ENCODE measurements at regions not wholly inside any gene's neighbourhood (a gene's known extent, or its start where the extent isn't known, plus 50 kb on each side); places are given as distances from the start of the nearest gene placed in this dataset.

DNA sequence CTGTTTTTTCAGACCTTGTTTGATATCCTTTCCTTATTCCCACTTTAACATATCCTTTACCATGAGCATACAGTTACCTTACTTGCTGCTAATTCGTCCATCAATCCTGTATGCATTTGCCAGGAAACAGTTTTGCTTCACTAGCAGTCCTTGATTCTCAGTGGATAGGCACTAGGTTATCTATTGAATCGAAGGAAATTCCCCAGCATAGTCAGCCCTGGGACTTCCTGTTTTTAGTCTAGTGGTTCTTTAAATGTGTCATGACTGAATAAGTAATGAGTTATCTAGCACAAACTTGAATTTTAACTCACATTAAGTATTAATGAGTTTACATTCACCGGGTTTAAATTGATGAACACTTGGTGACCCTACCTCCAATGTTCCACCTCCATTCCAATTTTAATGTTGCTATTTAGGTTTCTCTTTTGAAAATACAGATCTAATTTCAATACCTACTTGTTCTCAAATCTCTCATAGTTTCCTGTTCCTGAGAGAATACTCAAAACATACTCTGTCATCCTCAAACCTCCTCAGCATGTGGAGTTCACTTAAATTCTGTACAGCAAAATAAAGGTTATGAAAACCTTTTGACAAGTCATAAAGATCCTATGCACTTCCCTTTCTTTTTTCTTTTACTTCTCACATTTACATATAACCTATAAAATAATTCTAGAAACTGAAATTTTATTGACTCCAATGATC is 1375.1 kb upstream of the TENM4 start:
- TF ChIP-seq RARB (CRISPR knock-in tag; IDR thresholded peaks at IDR 0.05) = no peak
- no peak for TF ChIP-seq PPARA (CRISPR knock-in tag; IDR thresholded peaks at IDR 0.05; ENCODE audit: borderline replicate concordance)
- no peak for TF ChIP-seq CSDC2 (CRISPR knock-in tag; IDR thresholded peaks at IDR 0.05)
- no peak for TF ChIP-seq GLIS3 (CRISPR knock-in tag; IDR thresholded peaks at IDR 0.05)
- TF ChIP-seq, protein P1, sequence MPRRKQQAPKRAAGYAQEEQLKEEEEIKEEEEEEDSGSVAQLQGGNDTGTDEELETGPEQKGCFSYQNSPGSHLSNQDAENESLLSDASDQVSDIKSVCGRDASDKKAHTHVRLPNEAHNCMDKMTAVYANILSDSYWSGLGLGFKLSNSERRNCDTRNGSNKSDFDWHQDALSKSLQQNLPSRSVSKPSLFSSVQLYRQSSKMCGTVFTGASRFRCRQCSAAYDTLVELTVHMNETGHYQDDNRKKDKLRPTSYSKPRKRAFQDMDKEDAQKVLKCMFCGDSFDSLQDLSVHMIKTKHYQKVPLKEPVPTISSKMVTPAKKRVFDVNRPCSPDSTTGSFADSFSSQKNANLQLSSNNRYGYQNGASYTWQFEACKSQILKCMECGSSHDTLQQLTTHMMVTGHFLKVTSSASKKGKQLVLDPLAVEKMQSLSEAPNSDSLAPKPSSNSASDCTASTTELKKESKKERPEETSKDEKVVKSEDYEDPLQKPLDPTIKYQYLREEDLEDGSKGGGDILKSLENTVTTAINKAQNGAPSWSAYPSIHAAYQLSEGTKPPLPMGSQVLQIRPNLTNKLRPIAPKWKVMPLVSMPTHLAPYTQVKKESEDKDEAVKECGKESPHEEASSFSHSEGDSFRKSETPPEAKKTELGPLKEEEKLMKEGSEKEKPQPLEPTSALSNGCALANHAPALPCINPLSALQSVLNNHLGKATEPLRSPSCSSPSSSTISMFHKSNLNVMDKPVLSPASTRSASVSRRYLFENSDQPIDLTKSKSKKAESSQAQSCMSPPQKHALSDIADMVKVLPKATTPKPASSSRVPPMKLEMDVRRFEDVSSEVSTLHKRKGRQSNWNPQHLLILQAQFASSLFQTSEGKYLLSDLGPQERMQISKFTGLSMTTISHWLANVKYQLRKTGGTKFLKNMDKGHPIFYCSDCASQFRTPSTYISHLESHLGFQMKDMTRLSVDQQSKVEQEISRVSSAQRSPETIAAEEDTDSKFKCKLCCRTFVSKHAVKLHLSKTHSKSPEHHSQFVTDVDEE (CRISPR knock-in tag; IDR thresholded peaks at IDR 0.05) = no peak
- no peak for TF ChIP-seq BACH2 (CRISPR knock-in tag; IDR thresholded peaks at IDR 0.05; ENCODE audit: borderline replicate concordance)
- TF ChIP-seq, protein P2, sequence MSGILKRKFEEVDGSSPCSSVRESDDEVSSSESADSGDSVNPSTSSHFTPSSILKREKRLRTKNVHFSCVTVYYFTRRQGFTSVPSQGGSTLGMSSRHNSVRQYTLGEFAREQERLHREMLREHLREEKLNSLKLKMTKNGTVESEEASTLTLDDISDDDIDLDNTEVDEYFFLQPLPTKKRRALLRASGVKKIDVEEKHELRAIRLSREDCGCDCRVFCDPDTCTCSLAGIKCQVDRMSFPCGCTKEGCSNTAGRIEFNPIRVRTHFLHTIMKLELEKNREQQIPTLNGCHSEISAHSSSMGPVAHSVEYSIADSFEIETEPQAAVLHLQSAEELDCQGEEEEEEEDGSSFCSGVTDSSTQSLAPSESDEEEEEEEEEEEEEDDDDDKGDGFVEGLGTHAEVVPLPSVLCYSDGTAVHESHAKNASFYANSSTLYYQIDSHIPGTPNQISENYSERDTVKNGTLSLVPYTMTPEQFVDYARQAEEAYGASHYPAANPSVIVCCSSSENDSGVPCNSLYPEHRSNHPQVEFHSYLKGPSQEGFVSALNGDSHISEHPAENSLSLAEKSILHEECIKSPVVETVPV (CRISPR knock-in tag; IDR thresholded peaks at IDR 0.05) = no peak
- TF ChIP-seq ZFP3 (CRISPR knock-in tag; IDR thresholded peaks at IDR 0.05) = no peak
- TF ChIP-seq, protein P3, sequence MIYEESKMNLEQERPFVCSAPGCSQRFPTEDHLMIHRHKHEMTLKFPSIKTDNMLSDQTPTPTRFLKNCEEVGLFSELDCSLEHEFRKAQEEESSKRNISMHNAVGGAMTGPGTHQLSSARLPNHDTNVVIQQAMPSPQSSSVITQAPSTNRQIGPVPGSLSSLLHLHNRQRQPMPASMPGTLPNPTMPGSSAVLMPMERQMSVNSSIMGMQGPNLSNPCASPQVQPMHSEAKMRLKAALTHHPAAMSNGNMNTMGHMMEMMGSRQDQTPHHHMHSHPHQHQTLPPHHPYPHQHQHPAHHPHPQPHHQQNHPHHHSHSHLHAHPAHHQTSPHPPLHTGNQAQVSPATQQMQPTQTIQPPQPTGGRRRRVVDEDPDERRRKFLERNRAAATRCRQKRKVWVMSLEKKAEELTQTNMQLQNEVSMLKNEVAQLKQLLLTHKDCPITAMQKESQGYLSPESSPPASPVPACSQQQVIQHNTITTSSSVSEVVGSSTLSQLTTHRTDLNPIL (CRISPR knock-in tag; IDR thresholded peaks at IDR 0.05; ENCODE audit: low read depth) = no peak
- TF ChIP-seq SNAI2 (CRISPR knock-in tag; IDR thresholded peaks at IDR 0.05) = no peak
- no peak for TF ChIP-seq POU6F1 (CRISPR knock-in tag; IDR thresholded peaks at IDR 0.05; ENCODE audit: borderline replicate concordance, low read depth)
- no peak for TF ChIP-seq ARNTL (CRISPR knock-in tag; IDR thresholded peaks at IDR 0.05; ENCODE audit: borderline replicate concordance, low read depth)
- TF ChIP-seq ISL1 (CRISPR knock-in tag; IDR thresholded peaks at IDR 0.05) = no peak
- TF ChIP-seq OSR1 (CRISPR knock-in tag; IDR thresholded peaks at IDR 0.05) = no peak
- no peak for TF ChIP-seq ZFP30 (CRISPR knock-in tag; IDR thresholded peaks at IDR 0.05)
- no peak for TF ChIP-seq ZC3H10 (CRISPR knock-in tag; IDR thresholded peaks at IDR 0.05)
- no peak for TF ChIP-seq TOX (CRISPR knock-in tag; IDR thresholded peaks at IDR 0.05; ENCODE audit: borderline replicate concordance)
- no peak for TF ChIP-seq ZNF70 (CRISPR knock-in tag; IDR thresholded peaks at IDR 0.05)
- ATAC-seq = no peak

GRCh38 chr11:80814813-80815212 is 1374.0 kb upstream of the TENM4 start:
- ATAC-seq = no peak
- TF ChIP-seq ZFP3 (CRISPR knock-in tag; IDR thresholded peaks at IDR 0.05) = no peak
- TF ChIP-seq TCF4 (CRISPR knock-in tag; IDR thresholded peaks at IDR 0.05; ENCODE audit: borderline replicate concordance) = no peak

GRCh38 chr11:80810695-80811094 is 1369.9 kb upstream of the TENM4 start:
- ATAC-seq = no peak
- no peak for TF ChIP-seq ARNTL (CRISPR knock-in tag; IDR thresholded peaks at IDR 0.05; ENCODE audit: borderline replicate concordance, low read depth)
- TF ChIP-seq RARB (CRISPR knock-in tag; IDR thresholded peaks at IDR 0.05) = no peak
- TF ChIP-seq BACH2 (CRISPR knock-in tag; IDR thresholded peaks at IDR 0.05; ENCODE audit: borderline replicate concordance) = no peak
- TF ChIP-seq, protein P1 (CRISPR knock-in tag; IDR thresholded peaks at IDR 0.05) = no peak
- TF ChIP-seq ZFP30 (CRISPR knock-in tag; IDR thresholded peaks at IDR 0.05) = no peak
- no peak for TF ChIP-seq ZNF8 (CRISPR knock-in tag; IDR thresholded peaks at IDR 0.05)
- TF ChIP-seq SNAI2 (CRISPR knock-in tag; IDR thresholded peaks at IDR 0.05) = no peak
- no peak for TF ChIP-seq ISL1 (CRISPR knock-in tag; IDR thresholded peaks at IDR 0.05)
- TF ChIP-seq ZFP3 (CRISPR knock-in tag; IDR thresholded peaks at IDR 0.05) = no peak
- no peak for TF ChIP-seq ZNF565 (CRISPR knock-in tag; conservative IDR thresholded peaks at IDR 0.05; ENCODE audit: low read depth)
- no peak for TF ChIP-seq PATZ1 (CRISPR knock-in tag; IDR thresholded peaks at IDR 0.05; ENCODE audit: borderline replicate concordance)
- TF ChIP-seq, protein P3 (CRISPR knock-in tag; IDR thresholded peaks at IDR 0.05; ENCODE audit: low read depth) = no peak
- no peak for TF ChIP-seq ZNF70 (CRISPR knock-in tag; IDR thresholded peaks at IDR 0.05)
- TF ChIP-seq ZC3H10 (CRISPR knock-in tag; IDR thresholded peaks at IDR 0.05) = no peak
- no peak for TF ChIP-seq PPARA (CRISPR knock-in tag; IDR thresholded peaks at IDR 0.05; ENCODE audit: borderline replicate concordance)
- TF ChIP-seq OSR1 (CRISPR knock-in tag; IDR thresholded peaks at IDR 0.05) = no peak
- TF ChIP-seq TCF4 (CRISPR knock-in tag; IDR thresholded peaks at IDR 0.05; ENCODE audit: borderline replicate concordance) = no peak

All from SK-N-SH treated with all-trans-retinoic acid at 6 μM for 48 hours (cell line).